ENCODE measurements at regions not wholly inside any gene's neighbourhood (a gene's known extent, or its start where the extent isn't known, plus 50 kb on each side); places are given as distances from the start of the nearest gene placed in this dataset.

- no peak overlapping the region for H3K27ac ChIP-seq
- no peaks in the 10 kb centered on the region for H3K4me1 ChIP-seq
- no peaks in the 10 kb centered on the region for H3K36me3 ChIP-seq
- no peak for DNase-seq
- no peak for ATAC-seq
- H3K27me3 ChIP-seq = no peaks in the 10 kb centered on the region
- no peak for TF ChIP-seq CTCF (IDR thresholded peaks at IDR 0.05 in 4 of 5, conservative IDR thresholded peaks at IDR 0.05 in 1 of 5)
- TF ChIP-seq POLR2A (IDR thresholded peaks at IDR 0.05) = no peak
- intact Hi-C loops (cut with DNase I; ENCODE audit: low total_unique reads) = no loop called here
- H3K9me3 ChIP-seq = no peaks in the 10 kb centered on the region
- in situ Hi-C loops (cut with MboI; ENCODE audit: low sequenced_read_pairs in 4 of 4) = loop anchor here in 1 of 4 donors (25.0 kb wide), 1 partner anchor 108 kb away; no protein-coding TSS in a partner anchor
- H3K4me3 ChIP-seq = no peak overlapping the region
Measured at GRCh38 chr10:81570349-81570748, 304.6 kb upstream of the NRG3 start.

GRCh38 chr10:81570878-81571794 is 303.9 kb upstream of the NRG3 start:
- no peak for TF ChIP-seq POLR2A (IDR thresholded peaks at IDR 0.05)
- no peak for TF ChIP-seq CTCF (IDR thresholded peaks at IDR 0.05 in 4 of 5, conservative IDR thresholded peaks at IDR 0.05 in 1 of 5)
- no peak for ATAC-seq
- Histone ChIP-seq H3K27me3 (no peaks in the 10 kb centered on the region), H3K4me1 (no peaks in the 10 kb centered on the region), H3K36me3 (no peaks in the 10 kb centered on the region), H3K27ac (no peak overlapping the region), H3K4me3 (no peak overlapping the region), H3K9me3 (no peaks in the 10 kb centered on the region)
- no peak for DNase-seq
- intact Hi-C loops (cut with DNase I; ENCODE audit: low total_unique reads) (no loop called here), in situ Hi-C loops (cut with MboI; ENCODE audit: low sequenced_read_pairs in 4 of 4) (loop anchor here in 1 of 4 donors (25.0 kb wide), 1 partner anchor 109 kb away; no protein-coding TSS in a partner anchor)

DNA sequence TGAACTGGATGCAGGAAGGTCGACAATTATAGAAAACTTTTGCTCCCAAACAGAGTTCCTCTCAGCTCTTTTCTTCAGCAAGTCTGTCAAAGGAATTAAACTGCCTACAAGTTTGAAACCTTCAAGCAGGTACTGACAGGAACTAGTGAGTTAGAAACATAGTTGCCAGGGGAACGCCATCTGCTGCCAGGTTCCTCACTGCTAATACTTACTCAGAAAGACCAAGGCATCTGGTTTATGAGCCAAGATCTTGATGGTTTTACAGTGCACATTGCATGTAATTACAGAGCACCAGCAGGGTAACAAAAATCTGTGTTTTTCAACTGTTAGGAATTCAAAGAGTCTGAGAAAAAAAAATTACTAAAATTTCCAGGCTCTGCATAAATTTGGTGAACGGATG is 300.0 kb upstream of the NRG3 start:
- Histone ChIP-seq H3K4me3 (no peak overlapping the region), H3K27me3 (no peaks in the 10 kb centered on the region), H3K9me3 (no peaks in the 10 kb centered on the region), H3K4me1 (no peaks in the 10 kb centered on the region), H3K27ac (no peak overlapping the region), H3K36me3 (no peaks in the 10 kb centered on the region)
- in situ Hi-C loops (cut with MboI; ENCODE audit: low sequenced_read_pairs in 4 of 4) (no loop called here), intact Hi-C loops (cut with DNase I; ENCODE audit: low total_unique reads) (no loop called here)
- DNase-seq = no peak
- TF ChIP-seq POLR2A (IDR thresholded peaks at IDR 0.05) = no peak
- no peak for TF ChIP-seq CTCF (IDR thresholded peaks at IDR 0.05 in 4 of 5, conservative IDR thresholded peaks at IDR 0.05 in 1 of 5)
- no peak for ATAC-seq

GRCh38 chr10:81576336-81576735 is 298.7 kb upstream of the NRG3 start:
- no peak overlapping the region for H3K27ac ChIP-seq
- no peaks in the 10 kb centered on the region for H3K9me3 ChIP-seq
- no peak overlapping the region for H3K4me3 ChIP-seq
- in situ Hi-C loops (cut with MboI; ENCODE audit: low sequenced_read_pairs in 4 of 4) (no loop called here), intact Hi-C loops (cut with DNase I; ENCODE audit: low total_unique reads) (no loop called here)
- no peak for ATAC-seq
- no peak for TF ChIP-seq POLR2A (IDR thresholded peaks at IDR 0.05)
- TF ChIP-seq CTCF (IDR thresholded peaks at IDR 0.05 in 4 of 5, conservative IDR thresholded peaks at IDR 0.05 in 1 of 5) = no peak
- no peaks in the 10 kb centered on the region for H3K4me1 ChIP-seq
- DNase-seq = no peak
- no peaks in the 10 kb centered on the region for H3K27me3 ChIP-seq
- H3K36me3 ChIP-seq = no peaks in the 10 kb centered on the region
